Glutamatergic neuron (in vitro differentiated cells): ENCODE measurements at regions not wholly inside any gene's neighbourhood (a gene's known extent, or its start where the extent isn't known, plus 50 kb on each side); places are given as distances from the start of the nearest gene placed in this dataset.

ENCODE experiments used
- DNase-seq: peaks from one replicate; pipeline ENCODE4 v3.0.0; 2022
- H3K27ac Mint-ChIP-seq: one replicate; pipeline ENCODE4 v1.8.0; 2020; ENCODE audit warnings: mild to moderate bottlenecking, mixed read lengths, inconsistent platforms; ENCODE audit not compliant: unreplicated experiment
- H3K27me3 Mint-ChIP-seq: one replicate; pipeline ENCODE4 v1.8.0; 2020; ENCODE audit warnings: mild to moderate bottlenecking, moderate library complexity, mixed read lengths, inconsistent platforms; ENCODE audit not compliant: unreplicated experiment
- H3K36me3 Mint-ChIP-seq: one replicate; pipeline ENCODE4 v1.8.0; 2020; ENCODE audit warnings: mild to moderate bottlenecking, mixed read lengths, inconsistent platforms; ENCODE audit not compliant: unreplicated experiment
- H3K4me1 Mint-ChIP-seq: one replicate; pipeline ENCODE4 v1.8.0; 2020; ENCODE audit warnings: mild to moderate bottlenecking, low read depth, mixed read lengths, inconsistent platforms; ENCODE audit not compliant: unreplicated experiment
- H3K4me3 Mint-ChIP-seq: one replicate; pipeline ENCODE4 v1.8.0; 2020; ENCODE audit warnings: mild to moderate bottlenecking, mixed read lengths, inconsistent platforms; ENCODE audit not compliant: unreplicated experiment
- H3K9me3 Mint-ChIP-seq: one replicate; pipeline ENCODE4 v1.8.0; 2020; ENCODE audit warnings: mild to moderate bottlenecking, moderate library complexity, mixed read lengths, inconsistent platforms; ENCODE audit not compliant: unreplicated experiment
- CTCF ChIP-seq: fragments of 200-600 bp; sonication (generic); IDR thresholded peaks from one replicate; pipeline ENCODE4 v1.5.0; 2021; ENCODE audit not compliant: partially characterized antibody, unreplicated experiment

- H3K27ac Mint-ChIP-seq: no peak overlapping the region
- no peaks in the 10 kb centered on the region for H3K36me3 Mint-ChIP-seq
- TF ChIP-seq CTCF: no peak
- no peaks in the 10 kb centered on the region for H3K27me3 Mint-ChIP-seq
- H3K4me1 Mint-ChIP-seq: no peaks in the 10 kb centered on the region
- DNase-seq: no peak
- no peaks in the 10 kb centered on the region for H3K9me3 Mint-ChIP-seq
- H3K4me3 Mint-ChIP-seq: no peak overlapping the region
Measured at GRCh38 chr18:77397056-77397455, 147.4 kb downstream of the GALR1 start.

GRCh38 chr18:77397617-77398016, 148.0 kb downstream of the GALR1 start:
- Mint-ChIP-seq H3K27ac (no peak overlapping the region), H3K4me3 (no peak overlapping the region), H3K27me3 (no peaks in the 10 kb centered on the region), H3K4me1 (no peaks in the 10 kb centered on the region), H3K36me3 (no peaks in the 10 kb centered on the region), H3K9me3 (no peaks in the 10 kb centered on the region)
- no peak for TF ChIP-seq CTCF
- no peak for DNase-seq

- Mint-ChIP-seq H3K9me3 (no peaks in the 10 kb centered on the region), H3K4me1 (no peaks in the 10 kb centered on the region), H3K27ac (no peak overlapping the region), H3K4me3 (no peak overlapping the region), H3K27me3 (no peaks in the 10 kb centered on the region), H3K36me3 (no peaks in the 10 kb centered on the region)
- no peak for TF ChIP-seq CTCF
- DNase-seq: no peak
Measured at GRCh38 chr18:77400561-77400960, 150.9 kb downstream of the GALR1 start.

GRCh38 chr18:77401173-77401572, 151.5 kb downstream of the GALR1 start:
- Mint-ChIP-seq H3K27me3 (no peaks in the 10 kb centered on the region), H3K4me3 (no peak overlapping the region), H3K36me3 (no peaks in the 10 kb centered on the region), H3K27ac (no peak overlapping the region), H3K9me3 (no peaks in the 10 kb centered on the region), H3K4me1 (no peaks in the 10 kb centered on the region)
- DNase-seq: no peak
- TF ChIP-seq CTCF: no peak

- H3K27ac Mint-ChIP-seq: no peak overlapping the region
Measured at GRCh38 chr18:77403969-77404535, 154.4 kb downstream of the GALR1 start.

More at GRCh38 chr18:77403969-77404535, 154.4 kb downstream of the GALR1 start:
- Mint-ChIP-seq H3K4me3 (no peak overlapping the region), H3K4me1 (no peaks in the 10 kb centered on the region), H3K9me3 (no peaks in the 10 kb centered on the region), H3K36me3 (no peaks in the 10 kb centered on the region), H3K27me3 (no peaks in the 10 kb centered on the region)
- TF ChIP-seq CTCF: no peak
- no peak for DNase-seq
